ENCODE measurements at regions not wholly inside any gene's neighbourhood (a gene's known extent, or its start where the extent isn't known, plus 50 kb on each side); places are given as distances from the start of the nearest gene placed in this dataset.

DNA sequence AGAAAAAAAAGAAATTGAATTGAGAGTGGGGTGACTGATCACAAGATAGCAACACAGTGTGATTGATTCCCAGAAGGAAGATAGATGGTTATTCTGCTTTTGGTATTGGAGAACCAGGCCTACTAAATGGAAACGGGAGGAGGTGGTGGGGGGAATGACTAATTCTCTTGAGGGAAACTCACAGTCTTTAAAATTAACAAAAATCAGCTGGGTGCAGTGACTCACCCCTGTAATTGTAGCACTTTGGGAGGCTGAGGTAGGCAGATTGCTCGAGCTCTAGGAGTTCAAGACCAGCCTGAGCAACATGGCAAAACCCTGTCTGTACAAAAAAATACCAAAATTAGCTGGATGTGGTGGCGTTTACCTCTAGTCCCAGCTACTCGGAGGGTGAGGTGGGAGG, 134.6 kb upstream of the PDE4B start:
- TF ChIP-seq EZH2 (optimal IDR thresholded peaks at IDR 0.05; ENCODE audit: low read depth, low read length) (no peak), EZH2phosphoT487 (IDR thresholded peaks at IDR 0.05; ENCODE audit: low read length) (no peak)
- TF ChIP-seq, protein P1, sequence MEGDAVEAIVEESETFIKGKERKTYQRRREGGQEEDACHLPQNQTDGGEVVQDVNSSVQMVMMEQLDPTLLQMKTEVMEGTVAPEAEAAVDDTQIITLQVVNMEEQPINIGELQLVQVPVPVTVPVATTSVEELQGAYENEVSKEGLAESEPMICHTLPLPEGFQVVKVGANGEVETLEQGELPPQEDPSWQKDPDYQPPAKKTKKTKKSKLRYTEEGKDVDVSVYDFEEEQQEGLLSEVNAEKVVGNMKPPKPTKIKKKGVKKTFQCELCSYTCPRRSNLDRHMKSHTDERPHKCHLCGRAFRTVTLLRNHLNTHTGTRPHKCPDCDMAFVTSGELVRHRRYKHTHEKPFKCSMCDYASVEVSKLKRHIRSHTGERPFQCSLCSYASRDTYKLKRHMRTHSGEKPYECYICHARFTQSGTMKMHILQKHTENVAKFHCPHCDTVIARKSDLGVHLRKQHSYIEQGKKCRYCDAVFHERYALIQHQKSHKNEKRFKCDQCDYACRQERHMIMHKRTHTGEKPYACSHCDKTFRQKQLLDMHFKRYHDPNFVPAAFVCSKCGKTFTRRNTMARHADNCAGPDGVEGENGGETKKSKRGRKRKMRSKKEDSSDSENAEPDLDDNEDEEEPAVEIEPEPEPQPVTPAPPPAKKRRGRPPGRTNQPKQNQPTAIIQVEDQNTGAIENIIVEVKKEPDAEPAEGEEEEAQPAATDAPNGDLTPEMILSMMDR (IDR thresholded peaks at IDR 0.05; ENCODE audit: low read length) = no peak

All from MM.1S (cell line).